HG03060 (cell line): ENCODE measurements at regions not wholly inside any gene's neighbourhood (a gene's known extent, or its start where the extent isn't known, plus 50 kb on each side); places are given as distances from the start of the nearest gene placed in this dataset.
"Not testable (repeated sequence)": the region's sequence is repeated elsewhere in the genome, so short reads cannot be mapped to it uniquely, and the experiment has no call there.

Experiments
- ATAC-seq: cut with Tn5 transposase; IDR thresholded peaks from one replicate; pipeline ENCODE4 v1.9.1; 2021; ENCODE audit warnings: low read depth, moderate number of reproducible peaks; ENCODE audit not compliant: unreplicated experiment

GRCh38 chrX:8030361-8030760, 103.1 kb upstream of the PNPLA4 start:
- no peak for ATAC-seq

- no peak for ATAC-seq
Observed at GRCh38 chrX:8027827-8028226, 100.6 kb upstream of the PNPLA4 start.

GRCh38 chrX:8025705-8026104, 98.5 kb upstream of the PNPLA4 start:
- ATAC-seq = no peak

GRCh38 chrX:8018934-8019333, 91.7 kb upstream of the PNPLA4 start:
- no peak for ATAC-seq

GRCh38 chrX:8010105-8010504, 82.9 kb upstream of the PNPLA4 start:
- ATAC-seq = no peak

- no peak for ATAC-seq
Observed at GRCh38 chrX:8005678-8006347, 78.6 kb upstream of the PNPLA4 start.

- ATAC-seq = no peak
Observed at GRCh38 chrX:8003147-8003883, 76.1 kb upstream of the PNPLA4 start.

GRCh38 chrX:7996851-7997250, 69.6 kb upstream of the PNPLA4 start:
- no peak for ATAC-seq

GRCh38 chrX:7996414-7996813, 69.2 kb upstream of the PNPLA4 start:
- no peak for ATAC-seq

- ATAC-seq = no peak
Observed at GRCh38 chrX:7993873-7994272, 66.7 kb upstream of the PNPLA4 start.

GRCh38 chrX:7988013-7988759, 61.0 kb upstream of the PNPLA4 start:
- ATAC-seq = not testable (repeated sequence)

GRCh38 chrX:7987160-7988012, 60.2 kb upstream of the PNPLA4 start:
- ATAC-seq = peak; percentile 49

- ATAC-seq = not testable (repeated sequence)
Observed at GRCh38 chrX:7986738-7987137, 59.5 kb upstream of the PNPLA4 start.

GRCh38 chrX:7985568-7985967, 58.4 kb upstream of the PNPLA4 start:
- no peak for ATAC-seq

GRCh38 chrX:7983581-7983980, 56.4 kb upstream of the PNPLA4 start:
- ATAC-seq = no peak
